Lung (tissue), 11 donors: ENCODE measurements at regions not wholly inside any gene's neighbourhood (a gene's known extent, or its start where the extent isn't known, plus 50 kb on each side); places are given as distances from the start of the nearest gene placed in this dataset.

Experiments
- ATAC-seq: fragments of 200-7000 bp; cut with Tn5 transposase; one replicate; pipeline ENCODE4 v1.9.1; 2020; ENCODE audit warnings: moderate number of reproducible peaks; ENCODE audit not compliant: insufficient read depth, low FRiP score
- DNase-seq, 3 donors: peaks; one replicate each; pipeline ENCODE4 v3.0.0-alpha.2; 2013 to 2017
- H3K27ac ChIP-seq, 2 donors: one replicate each; pipeline ENCODE4 v1.5.1; 2013; ENCODE audit warnings: mild to moderate bottlenecking in 2 of 2, moderate library complexity in 2 of 2, control low read depth in 1 of 2, inconsistent platforms in 1 of 2, low read depth in 1 of 2, low read length in 1 of 2
- H3K27me3 ChIP-seq, 3 donors: one replicate each; pipeline ENCODE4 v1.5.1; 2013; ENCODE audit warnings: low read length in 2 of 3; ENCODE audit not compliant: control insufficient read depth in 3 of 3, insufficient read depth in 3 of 3
- H3K36me3 ChIP-seq, 4 donors: one replicate each; pipeline ENCODE4 v1.5.1; 2013; ENCODE audit warnings: low read length in 4 of 4, mild to moderate bottlenecking in 1 of 4, moderate library complexity in 1 of 4; ENCODE audit not compliant: control insufficient read depth in 4 of 4, insufficient read depth in 4 of 4
- H3K4me1 ChIP-seq, 5 donors: one replicate each; pipeline ENCODE4 v1.5.1; 2013; ENCODE audit warnings: low read length in 5 of 5, mild to moderate bottlenecking in 2 of 5, moderate library complexity in 1 of 5; ENCODE audit not compliant: control insufficient read depth in 5 of 5, insufficient read depth in 5 of 5
- H3K4me3 ChIP-seq: one replicate; pipeline ENCODE4 v1.5.1; 2013; ENCODE audit warnings: mild to moderate bottlenecking, control low read depth, moderate library complexity
- H3K9ac ChIP-seq, 2 donors: one replicate each; pipeline ENCODE4 v1.5.1; 2013; ENCODE audit warnings: low read length in 2 of 2, control low read depth in 1 of 2; ENCODE audit not compliant: insufficient read depth in 1 of 2
- H3K9me3 ChIP-seq, 4 donors: one replicate each; pipeline ENCODE4 v1.5.1; 2013; ENCODE audit warnings: low read length in 3 of 4, mild to moderate bottlenecking in 1 of 4, moderate library complexity in 1 of 4; ENCODE audit not compliant: control insufficient read depth in 4 of 4, insufficient read depth in 3 of 4
- CTCF ChIP-seq: IDR thresholded peaks from 2 replicates; pipeline ENCODE4 v1.5.1; 2012; ENCODE audit warnings: mild to moderate bottlenecking; ENCODE audit errors: control extremely low read depth, extremely low read depth
- WGBS, 2 donors: extraction: QIAGEN DNeasy Blood & Tissue Kit; methylation state at CpG; one replicate each; pipeline ENCODE4 v1.1.7; 2013; 5-methylcytosine and 5-hydroxymethylcytosine counted together
- donor health status: control.
- donor health status: control.
- donor health status: Bipolar disorder and iron deficiency.
- donor health status: healthy.
- donor health status: DM: yes; HTN: yes; CAD: no.

GRCh38 chr7:49583440-49583839 is 190.0 kb upstream of the VWC2 start:
- ATAC-seq (no peak), DNase-seq (no peak)
- Histone ChIP-seq H3K27me3 (no peaks in the 10 kb centered on the region), H3K4me3 (no peak overlapping the region), H3K27ac (no peak overlapping the region), H3K9ac (no peak overlapping the region), H3K36me3 (no peaks in the 10 kb centered on the region), H3K9me3 (peaks cover 0 to 3% (median 1%) of the 10 kb centered on the region in 4 donors), H3K4me1 (no peaks in the 10 kb centered on the region)
- no peak for TF ChIP-seq CTCF
- 88 to 92% methylated on average over 4 of the region's 4 CpGs for WGBS, 2 donors

- Histone ChIP-seq H3K27ac (no peak overlapping the region), H3K4me3 (no peak overlapping the region), H3K36me3 (no peaks in the 10 kb centered on the region), H3K4me1 (no peaks in the 10 kb centered on the region), H3K9ac (no peak overlapping the region), H3K9me3 (no peaks in the 10 kb centered on the region), H3K27me3 (no peaks in the 10 kb centered on the region)
- 76 to 78% methylated on average over 4 of the region's 4 CpGs for WGBS, 2 donors
- DNase-seq (no peak), ATAC-seq (no peak)
- TF ChIP-seq CTCF = no peak
Measured at GRCh38 chr7:49596701-49597491, 176.5 kb upstream of the VWC2 start.

- 32 to 35% methylated on average over 3 of the region's 3 CpGs for WGBS, 2 donors
- H3K9me3 ChIP-seq = no peaks in the 10 kb centered on the region
- no peak for TF ChIP-seq CTCF
- no peaks in the 10 kb centered on the region for H3K27me3 ChIP-seq
- no peak overlapping the region for H3K4me3 ChIP-seq
- H3K4me1 ChIP-seq = no peaks in the 10 kb centered on the region
- no peak overlapping the region for H3K9ac ChIP-seq
- DNase-seq (no peak), ATAC-seq (no peak)
- H3K36me3 ChIP-seq = no peaks in the 10 kb centered on the region
- no peak overlapping the region for H3K27ac ChIP-seq
Measured at GRCh38 chr7:49597805-49598204, 175.6 kb upstream of the VWC2 start.

GRCh38 chr7:49611951-49612350 is 161.5 kb upstream of the VWC2 start:
- no peaks in the 10 kb centered on the region for H3K27me3 ChIP-seq
- DNase-seq = no peak
- no peak overlapping the region for H3K4me3 ChIP-seq
- 86 to 89% methylated on average over 5 of the region's 5 CpGs for WGBS, 2 donors
- no peak for ATAC-seq
- no peaks in the 10 kb centered on the region for H3K36me3 ChIP-seq
- no peaks in the 10 kb centered on the region for H3K4me1 ChIP-seq
- no peak for TF ChIP-seq CTCF
- H3K9me3 ChIP-seq = peaks cover 0 to 2% (median 0%) of the 10 kb centered on the region in 4 donors
- H3K9ac ChIP-seq = no peak overlapping the region
- H3K27ac ChIP-seq = no peak overlapping the region
